ENCODE measurements at regions not wholly inside any gene's neighbourhood (a gene's known extent, or its start where the extent isn't known, plus 50 kb on each side); places are given as distances from the start of the nearest gene placed in this dataset.

DNA sequence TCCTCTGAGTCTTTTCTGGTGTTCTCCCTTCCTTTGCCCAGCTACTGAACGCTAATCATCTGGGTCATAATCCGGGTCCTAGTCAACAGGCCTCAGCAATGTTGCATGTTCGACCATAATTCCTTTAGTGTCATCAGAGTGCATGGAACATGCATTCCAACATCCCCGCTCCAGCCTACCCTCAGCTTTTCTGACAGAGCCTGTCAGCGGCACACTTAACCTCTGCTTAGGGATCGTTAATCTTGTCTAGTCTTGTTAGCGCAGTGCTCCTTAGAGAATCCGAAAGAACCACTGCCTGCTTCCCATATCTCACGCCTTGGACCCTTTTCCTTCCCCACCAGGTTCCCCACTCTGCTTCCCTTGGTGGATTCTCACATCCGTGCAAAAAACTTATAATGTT is 767.9 kb upstream of the ID2 start:
- TF ChIP-seq TAF1 (IDR thresholded peaks at IDR 0.05; ENCODE audit: low read depth) (no peak), TEAD4 (IDR thresholded peaks at IDR 0.05) (no peak), TCF12 (IDR thresholded peaks at IDR 0.05; ENCODE audit: low read depth) (no peak), RAD21 (IDR thresholded peaks at IDR 0.05; ENCODE audit: low read depth) (no peak), NFIC (IDR thresholded peaks at IDR 0.05) (no peak), FOXM1 (IDR thresholded peaks at IDR 0.05; ENCODE audit: borderline replicate concordance, low read depth) (no peak), CREB1 (IDR thresholded peaks at IDR 0.05; ENCODE audit: low read depth) (no peak), CEBPB (IDR thresholded peaks at IDR 0.05) (no peak), ZBTB7A (IDR thresholded peaks at IDR 0.05; ENCODE audit: low read depth) (no peak), EP300 (IDR thresholded peaks at IDR 0.05; ENCODE audit: borderline replicate concordance) (no peak)
- TF ChIP-seq, protein P1, sequence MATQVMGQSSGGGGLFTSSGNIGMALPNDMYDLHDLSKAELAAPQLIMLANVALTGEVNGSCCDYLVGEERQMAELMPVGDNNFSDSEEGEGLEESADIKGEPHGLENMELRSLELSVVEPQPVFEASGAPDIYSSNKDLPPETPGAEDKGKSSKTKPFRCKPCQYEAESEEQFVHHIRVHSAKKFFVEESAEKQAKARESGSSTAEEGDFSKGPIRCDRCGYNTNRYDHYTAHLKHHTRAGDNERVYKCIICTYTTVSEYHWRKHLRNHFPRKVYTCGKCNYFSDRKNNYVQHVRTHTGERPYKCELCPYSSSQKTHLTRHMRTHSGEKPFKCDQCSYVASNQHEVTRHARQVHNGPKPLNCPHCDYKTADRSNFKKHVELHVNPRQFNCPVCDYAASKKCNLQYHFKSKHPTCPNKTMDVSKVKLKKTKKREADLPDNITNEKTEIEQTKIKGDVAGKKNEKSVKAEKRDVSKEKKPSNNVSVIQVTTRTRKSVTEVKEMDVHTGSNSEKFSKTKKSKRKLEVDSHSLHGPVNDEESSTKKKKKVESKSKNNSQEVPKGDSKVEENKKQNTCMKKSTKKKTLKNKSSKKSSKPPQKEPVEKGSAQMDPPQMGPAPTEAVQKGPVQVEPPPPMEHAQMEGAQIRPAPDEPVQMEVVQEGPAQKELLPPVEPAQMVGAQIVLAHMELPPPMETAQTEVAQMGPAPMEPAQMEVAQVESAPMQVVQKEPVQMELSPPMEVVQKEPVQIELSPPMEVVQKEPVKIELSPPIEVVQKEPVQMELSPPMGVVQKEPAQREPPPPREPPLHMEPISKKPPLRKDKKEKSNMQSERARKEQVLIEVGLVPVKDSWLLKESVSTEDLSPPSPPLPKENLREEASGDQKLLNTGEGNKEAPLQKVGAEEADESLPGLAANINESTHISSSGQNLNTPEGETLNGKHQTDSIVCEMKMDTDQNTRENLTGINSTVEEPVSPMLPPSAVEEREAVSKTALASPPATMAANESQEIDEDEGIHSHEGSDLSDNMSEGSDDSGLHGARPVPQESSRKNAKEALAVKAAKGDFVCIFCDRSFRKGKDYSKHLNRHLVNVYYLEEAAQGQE (IDR thresholded peaks at IDR 0.05; ENCODE audit: low read depth): no peak
- TF ChIP-seq, protein P2, sequence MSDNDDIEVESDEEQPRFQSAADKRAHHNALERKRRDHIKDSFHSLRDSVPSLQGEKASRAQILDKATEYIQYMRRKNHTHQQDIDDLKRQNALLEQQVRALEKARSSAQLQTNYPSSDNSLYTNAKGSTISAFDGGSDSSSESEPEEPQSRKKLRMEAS (IDR thresholded peaks at IDR 0.05): no peak
- TF ChIP-seq, protein P3, sequence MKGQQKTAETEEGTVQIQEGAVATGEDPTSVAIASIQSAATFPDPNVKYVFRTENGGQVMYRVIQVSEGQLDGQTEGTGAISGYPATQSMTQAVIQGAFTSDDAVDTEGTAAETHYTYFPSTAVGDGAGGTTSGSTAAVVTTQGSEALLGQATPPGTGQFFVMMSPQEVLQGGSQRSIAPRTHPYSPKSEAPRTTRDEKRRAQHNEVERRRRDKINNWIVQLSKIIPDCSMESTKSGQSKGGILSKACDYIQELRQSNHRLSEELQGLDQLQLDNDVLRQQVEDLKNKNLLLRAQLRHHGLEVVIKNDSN (IDR thresholded peaks at IDR 0.05): no peak

GRCh38 chr2:7915302-7916091 is 766.4 kb upstream of the ID2 start:
- TF ChIP-seq CREB1 (IDR thresholded peaks at IDR 0.05; ENCODE audit: low read depth) (no peak), TEAD4 (IDR thresholded peaks at IDR 0.05) (no peak), TAF1 (IDR thresholded peaks at IDR 0.05; ENCODE audit: low read depth) (no peak), EP300 (IDR thresholded peaks at IDR 0.05; ENCODE audit: borderline replicate concordance) (no peak), CEBPB (IDR thresholded peaks at IDR 0.05) (no peak), YY1 (IDR thresholded peaks at IDR 0.05; ENCODE audit: low read depth) (no peak), NFIC (IDR thresholded peaks at IDR 0.05) (no peak), FOXM1 (IDR thresholded peaks at IDR 0.05; ENCODE audit: borderline replicate concordance, low read depth) (no peak), ZBTB7A (IDR thresholded peaks at IDR 0.05; ENCODE audit: low read depth) (no peak), EGR1 (IDR thresholded peaks at IDR 0.05) (no peak)
- TF ChIP-seq, protein P1 (IDR thresholded peaks at IDR 0.05; ENCODE audit: low read depth): no peak
- TF ChIP-seq, protein P3 (IDR thresholded peaks at IDR 0.05): no peak

- TF ChIP-seq, protein P1 (IDR thresholded peaks at IDR 0.05; ENCODE audit: low read depth): no peak
- no peak for TF ChIP-seq NFIC (IDR thresholded peaks at IDR 0.05)
- TF ChIP-seq, protein P3 (IDR thresholded peaks at IDR 0.05): no peak
- TF ChIP-seq TCF12 (IDR thresholded peaks at IDR 0.05; ENCODE audit: low read depth): no peak
- no peak for TF ChIP-seq EGR1 (IDR thresholded peaks at IDR 0.05)
- TF ChIP-seq YY1 (IDR thresholded peaks at IDR 0.05; ENCODE audit: low read depth): no peak
- TF ChIP-seq FOXM1 (IDR thresholded peaks at IDR 0.05; ENCODE audit: borderline replicate concordance, low read depth): no peak
- no peak for TF ChIP-seq TAF1 (IDR thresholded peaks at IDR 0.05; ENCODE audit: low read depth)
- TF ChIP-seq RAD21 (IDR thresholded peaks at IDR 0.05; ENCODE audit: low read depth): no peak
- TF ChIP-seq ZBTB7A (IDR thresholded peaks at IDR 0.05; ENCODE audit: low read depth): no peak
- TF ChIP-seq CEBPB (IDR thresholded peaks at IDR 0.05): no peak
- TF ChIP-seq TEAD4 (IDR thresholded peaks at IDR 0.05): no peak
- no peak for TF ChIP-seq CREB1 (IDR thresholded peaks at IDR 0.05; ENCODE audit: low read depth)
- TF ChIP-seq, protein P2 (IDR thresholded peaks at IDR 0.05): no peak
- no peak for TF ChIP-seq EP300 (IDR thresholded peaks at IDR 0.05; ENCODE audit: borderline replicate concordance)
Measured at GRCh38 chr2:7916670-7917069, 765.2 kb upstream of the ID2 start.
